PFSK-1 (cell line): ENCODE measurements at regions not wholly inside any gene's neighbourhood (a gene's known extent, or its start where the extent isn't known, plus 50 kb on each side); places are given as distances from the start of the nearest gene placed in this dataset.

Experiments used
- FOXP2 ChIP-seq: optimal IDR thresholded peaks from 2 replicates; pipeline ENCODE3; 2011; ENCODE audit warnings: borderline replicate concordance, control low read depth, inconsistent platforms; ENCODE audit not compliant: insufficient read depth; ENCODE audit errors: extremely low read length, extremely low read depth
- POLR2AphosphoS5 ChIP-seq: IDR thresholded peaks from 2 replicates; pipeline ENCODE4 v1.6.1; 2012; ENCODE audit warnings: low read depth, mild to moderate bottlenecking, control low read depth, low read length, moderate library complexity
- REST ChIP-seq, 2 experiments: IDR thresholded peaks; 2 replicates each; pipeline versions ENCODE4 v1.6.1 to v1.8.0; 2011 to 2012; ENCODE audit warnings: low read depth in 2 of 2, low read length in 2 of 2, control low read depth in 1 of 2, inconsistent platforms in 1 of 2, mild to moderate bottlenecking in 1 of 2, moderate library complexity in 1 of 2; ENCODE audit not compliant: insufficient read depth in 1 of 2
- SIN3A ChIP-seq: IDR thresholded peaks from 2 replicates; pipeline ENCODE4 v1.6.1; 2012; ENCODE audit warnings: mild to moderate bottlenecking, low read length, moderate library complexity, borderline replicate concordance; ENCODE audit not compliant: insufficient read depth
- TAF1 ChIP-seq: IDR thresholded peaks from 2 replicates; pipeline ENCODE4 v1.6.1; 2012; ENCODE audit warnings: low read length, control low read depth, borderline replicate concordance; ENCODE audit not compliant: insufficient read depth

- TF ChIP-seq FOXP2 (no peak), REST (IDR thresholded peaks at IDR 0.05; ENCODE audit: insufficient read depth in 1 of 2, low read depth in 2 of 2, low read length in 2 of 2) (no peak), POLR2AphosphoS5 (no peak), SIN3A (no peak), TAF1 (no peak)
Observed at GRCh38 chr15:29435811-29436210, 166.2 kb upstream of the NSMCE3 start.

GRCh38 chr15:29434280-29434679 is 164.7 kb upstream of the NSMCE3 start:
- TF ChIP-seq SIN3A (no peak), REST (IDR thresholded peaks at IDR 0.05; ENCODE audit: insufficient read depth in 1 of 2, low read depth in 2 of 2, low read length in 2 of 2) (no peak), POLR2AphosphoS5 (no peak), FOXP2 (no peak), TAF1 (no peak)

GRCh38 chr15:29433507-29434248 is 164.1 kb upstream of the NSMCE3 start:
- TF ChIP-seq SIN3A (no peak), FOXP2 (no peak), POLR2AphosphoS5 (no peak), REST (IDR thresholded peaks at IDR 0.05; ENCODE audit: insufficient read depth in 1 of 2, low read depth in 2 of 2, low read length in 2 of 2) (no peak), TAF1 (no peak)

GRCh38 chr15:29433050-29433318 is 163.4 kb upstream of the NSMCE3 start:
- TF ChIP-seq FOXP2 (no peak), POLR2AphosphoS5 (no peak), TAF1 (no peak), SIN3A (no peak), REST (IDR thresholded peaks at IDR 0.05; ENCODE audit: insufficient read depth in 1 of 2, low read depth in 2 of 2, low read length in 2 of 2) (no peak)
